Kidney (tissue), 13 donors: ENCODE measurements at regions not wholly inside any gene's neighbourhood (a gene's known extent, or its start where the extent isn't known, plus 50 kb on each side); places are given as distances from the start of the nearest gene placed in this dataset.

Experiments
- DNase-seq, 5 donors: peaks; one replicate each; pipeline ENCODE4 v3.0.0-alpha.2; 2013 to 2020
- FAIRE-seq: peaks from 2 replicates; lab custom pipeline; 2012; peaks lifted over from hg19 to GRCh38; lab: Jason Lieb, UNC
- H3K27ac ChIP-seq, 2 donors: one replicate each; pipeline ENCODE4 v1.7.0; 2013; ENCODE audit warnings: low read depth in 2 of 2, low read length in 2 of 2, inconsistent platforms in 1 of 2
- H3K27me3 ChIP-seq: one replicate; pipeline ENCODE4 v1.7.1; 2013; ENCODE audit warnings: low read length, inconsistent platforms; ENCODE audit not compliant: control insufficient read depth, insufficient read depth
- H3K36me3 ChIP-seq, 3 donors: one replicate each; pipeline versions ENCODE4 v1.7.0 to v1.7.1; 2013; ENCODE audit warnings: low read length in 3 of 3, control low read depth in 1 of 3, inconsistent platforms in 1 of 3; ENCODE audit not compliant: insufficient read depth in 3 of 3, control insufficient read depth in 2 of 3
- H3K4me1 ChIP-seq, 3 donors: one replicate each; pipeline versions ENCODE4 v1.7.0 to v1.7.1; 2013; ENCODE audit warnings: low read length in 3 of 3, inconsistent platforms in 1 of 3, low read depth in 1 of 3; ENCODE audit not compliant: control insufficient read depth in 2 of 3, insufficient read depth in 2 of 3
- H3K4me3 ChIP-seq, 3 donors: one replicate each; pipeline versions ENCODE4 v1.7.0 to v1.8.1; 2013; ENCODE audit warnings: low read length in 3 of 3, control low read depth in 1 of 3, inconsistent platforms in 1 of 3
- H3K9ac ChIP-seq, 3 donors: one replicate each; pipeline versions ENCODE4 v1.7.0 to v1.7.1; 2013; ENCODE audit warnings: low read length in 3 of 3, control low read depth in 1 of 3, inconsistent platforms in 1 of 3
- H3K9me3 ChIP-seq, 3 donors: one replicate each; pipeline versions ENCODE4 v1.7.0 to v1.7.1; 2013; ENCODE audit warnings: low read length in 3 of 3, control low read depth in 1 of 3, inconsistent platforms in 1 of 3; ENCODE audit not compliant: control insufficient read depth in 2 of 3, insufficient read depth in 1 of 3
- intact Hi-C: fragments of 100-400 bp; cut with DNase I; formaldehyde crosslinking; loops from one replicate; pipeline ENCODE4 v1.11.1; 2022
- TF ChIP-seq, protein P1 (sequence below): IDR thresholded peaks from 3 replicates; pipeline ENCODE4 v1.5.1; 2012; ENCODE audit warnings: mild to moderate bottlenecking, moderate library complexity, borderline replicate concordance; ENCODE audit not compliant: insufficient read depth; ENCODE audit errors: extremely low read depth
- donor health status: control.
- donor health status: control.
- donor health status: control.
- donor health status: control.
- donor health status: control.
- donor health status: DM: yes; HTN: yes; CAD: no.
- donor health status: Normal renal cell carcinoma (clear cell type).

DNA sequence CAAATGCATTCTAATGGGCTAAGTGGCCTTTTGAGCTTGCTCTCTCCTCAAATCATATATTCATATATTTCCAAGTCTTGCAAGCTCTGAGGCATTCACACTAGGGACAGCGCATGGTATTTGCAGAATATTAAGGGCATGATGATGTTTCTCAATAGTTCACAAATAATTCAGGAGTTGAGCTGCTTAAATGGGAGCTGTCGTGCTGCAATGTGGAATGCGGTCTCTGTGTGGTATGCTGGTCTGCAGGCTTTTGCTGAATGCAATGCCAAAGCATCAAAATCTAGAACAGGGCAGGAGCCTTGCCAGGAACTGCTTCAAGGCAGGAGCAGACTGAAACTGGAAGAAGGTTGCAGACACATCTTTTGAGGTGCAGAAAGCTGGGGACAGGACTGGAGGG is 1060.0 kb downstream of the TBC1D22A start:
- intact Hi-C loops, result no loop called here

DNA sequence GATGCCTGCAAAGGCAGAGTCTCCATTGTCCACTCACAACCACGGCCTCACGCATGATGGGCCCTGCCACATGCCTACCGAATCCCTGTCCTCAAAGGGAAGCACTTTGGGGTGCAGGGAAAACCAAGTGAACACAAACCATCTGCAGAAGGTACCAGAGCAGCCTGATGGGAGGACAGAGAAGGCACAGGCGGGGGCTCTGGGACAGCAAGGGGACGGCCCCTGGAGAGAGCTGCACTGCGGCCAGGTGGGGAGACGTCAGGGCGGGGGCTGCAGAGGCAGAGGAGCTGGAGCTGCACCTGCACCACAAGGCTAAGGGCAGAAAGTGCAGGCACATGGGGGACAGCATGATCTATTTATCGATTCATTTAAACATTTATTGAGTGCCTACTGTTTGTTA is 1056.0 kb downstream of the TBC1D22A start:
- no peak overlapping the region for H3K4me3 ChIP-seq
- H3K9ac ChIP-seq, result no peak overlapping the region
- no peak for FAIRE-seq
- H3K27me3 ChIP-seq, result no peaks in the 10 kb centered on the region
- H3K36me3 ChIP-seq, result no peaks in the 10 kb centered on the region
- TF ChIP-seq, protein P1, sequence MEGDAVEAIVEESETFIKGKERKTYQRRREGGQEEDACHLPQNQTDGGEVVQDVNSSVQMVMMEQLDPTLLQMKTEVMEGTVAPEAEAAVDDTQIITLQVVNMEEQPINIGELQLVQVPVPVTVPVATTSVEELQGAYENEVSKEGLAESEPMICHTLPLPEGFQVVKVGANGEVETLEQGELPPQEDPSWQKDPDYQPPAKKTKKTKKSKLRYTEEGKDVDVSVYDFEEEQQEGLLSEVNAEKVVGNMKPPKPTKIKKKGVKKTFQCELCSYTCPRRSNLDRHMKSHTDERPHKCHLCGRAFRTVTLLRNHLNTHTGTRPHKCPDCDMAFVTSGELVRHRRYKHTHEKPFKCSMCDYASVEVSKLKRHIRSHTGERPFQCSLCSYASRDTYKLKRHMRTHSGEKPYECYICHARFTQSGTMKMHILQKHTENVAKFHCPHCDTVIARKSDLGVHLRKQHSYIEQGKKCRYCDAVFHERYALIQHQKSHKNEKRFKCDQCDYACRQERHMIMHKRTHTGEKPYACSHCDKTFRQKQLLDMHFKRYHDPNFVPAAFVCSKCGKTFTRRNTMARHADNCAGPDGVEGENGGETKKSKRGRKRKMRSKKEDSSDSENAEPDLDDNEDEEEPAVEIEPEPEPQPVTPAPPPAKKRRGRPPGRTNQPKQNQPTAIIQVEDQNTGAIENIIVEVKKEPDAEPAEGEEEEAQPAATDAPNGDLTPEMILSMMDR, result no peak
- peaks cover 0 to 2% (median 2%) of the 10 kb centered on the region in 3 donors for H3K9me3 ChIP-seq
- intact Hi-C loops, result no loop called here
- no peak for DNase-seq
- no peak overlapping the region for H3K27ac ChIP-seq
- no peaks in the 10 kb centered on the region for H3K4me1 ChIP-seq

More for the DNA sequence above, 1060.0 kb downstream of the TBC1D22A start:
- Histone ChIP-seq H3K36me3 (no peaks in the 10 kb centered on the region), H3K9me3 (no peaks in the 10 kb centered on the region), H3K9ac (no peak overlapping the region), H3K27ac (no peak overlapping the region), H3K4me1 (no peaks in the 10 kb centered on the region), H3K27me3 (no peaks in the 10 kb centered on the region), H3K4me3 (no peak overlapping the region)
- FAIRE-seq, result no peak
- DNase-seq, result no peak
- TF ChIP-seq, protein P1, result no peak

DNA sequence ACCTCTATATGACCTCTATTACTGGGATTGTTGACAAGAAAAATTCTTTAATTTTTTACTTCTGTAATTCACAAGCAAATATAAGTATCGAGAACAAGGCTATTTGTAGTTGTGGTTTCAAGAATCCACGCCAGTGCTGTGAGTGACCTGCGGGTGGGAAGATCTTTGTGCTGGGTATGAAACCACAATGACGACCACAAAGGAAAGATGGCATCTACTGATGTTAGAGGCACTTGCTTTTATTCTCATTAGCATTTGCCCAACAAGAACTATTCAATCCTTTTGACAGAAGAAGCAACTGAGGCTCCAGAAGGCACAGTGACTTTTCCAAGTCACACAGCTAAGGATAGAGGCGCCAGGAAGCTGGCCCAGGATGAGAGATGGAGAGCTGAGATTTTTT is 1054.9 kb downstream of the TBC1D22A start:
- Histone ChIP-seq H3K4me3 (no peak overlapping the region), H3K27ac (no peak overlapping the region), H3K36me3 (no peaks in the 10 kb centered on the region), H3K9me3 (peaks cover 0 to 2% (median 2%) of the 10 kb centered on the region in 3 donors), H3K27me3 (no peaks in the 10 kb centered on the region), H3K9ac (no peak overlapping the region), H3K4me1 (no peaks in the 10 kb centered on the region)
- FAIRE-seq (no peak), DNase-seq (no peak)
- intact Hi-C loops, result no loop called here
- TF ChIP-seq, protein P1, result no peak

DNA sequence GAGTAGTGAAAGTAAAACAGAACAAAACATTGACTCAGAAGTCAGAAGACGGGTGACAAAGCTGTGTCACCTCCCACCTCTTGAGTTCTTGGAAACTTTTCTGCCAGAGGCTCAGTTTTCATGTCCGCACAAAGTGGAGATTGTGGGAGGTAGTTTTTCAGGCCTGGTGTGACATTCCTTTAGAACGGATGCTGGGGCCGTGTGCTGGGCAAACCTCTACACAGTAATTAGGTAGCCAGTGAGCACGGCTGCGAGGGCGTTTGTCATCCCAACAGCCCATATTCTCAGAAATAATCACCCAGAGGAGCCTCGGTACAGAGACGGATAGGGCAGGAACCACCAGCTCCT is 1054.4 kb downstream of the TBC1D22A start:
- no peak for FAIRE-seq

More for the DNA sequence above, 1054.4 kb downstream of the TBC1D22A start:
- DNase-seq, result peak in 3 of 5 donors; percentile 45 to 70 (median 62)
- TF ChIP-seq, protein P1, result no peak
- H3K9me3 ChIP-seq, result peaks cover 0 to 2% (median 2%) of the 10 kb centered on the region in 3 donors
- no peak overlapping the region for H3K4me3 ChIP-seq
- no peaks in the 10 kb centered on the region for H3K36me3 ChIP-seq
- no peak overlapping the region for H3K27ac ChIP-seq
- no peak overlapping the region for H3K9ac ChIP-seq
- no peaks in the 10 kb centered on the region for H3K4me1 ChIP-seq
- H3K27me3 ChIP-seq, result no peaks in the 10 kb centered on the region
- intact Hi-C loops, result no loop called here
